SK-N-SH treated with all-trans-retinoic acid at 6 μM for 48 hours (cell line): ENCODE measurements at regions not wholly inside any gene's neighbourhood (a gene's known extent, or its start where the extent isn't known, plus 50 kb on each side); places are given as distances from the start of the nearest gene placed in this dataset.

Experiments used
- ARNTL ChIP-seq: fragments of 450-650 bp; formaldehyde crosslinking; IDR thresholded peaks from 2 replicates; pipeline ENCODE4 v1.5.0; 2020; ENCODE audit warnings: low read depth, mild to moderate bottlenecking, moderate library complexity, borderline replicate concordance
- ISL1 ChIP-seq: fragments of 250-450 bp; sonication (Bioruptor Pico); IDR thresholded peaks from 2 replicates; pipeline ENCODE4 v2.1.2; 2022; ENCODE audit warnings: mild to moderate bottlenecking, moderate library complexity
- TCF4 ChIP-seq: fragments of 250-450 bp; sonication (Bioruptor Pico); IDR thresholded peaks from 2 replicates; pipeline ENCODE4 v1.8.0; 2021; ENCODE audit warnings: mild to moderate bottlenecking, moderate library complexity, borderline replicate concordance
- TOX ChIP-seq: fragments of 250-450 bp; sonication (Bioruptor Pico); IDR thresholded peaks from 2 replicates; pipeline ENCODE4 v1.8.0; 2021; ENCODE audit warnings: mild to moderate bottlenecking, moderate library complexity, borderline replicate concordance
- ZC3H10 ChIP-seq: fragments of 250-450 bp; sonication (Bioruptor Pico); IDR thresholded peaks from 2 replicates; pipeline ENCODE4 v1.5.1; 2021; ENCODE audit warnings: mild to moderate bottlenecking, moderate library complexity
- ZFP3 ChIP-seq: fragments of 250-450 bp; sonication (Bioruptor Pico); IDR thresholded peaks from 2 replicates; pipeline ENCODE4 v1.5.0; 2020; ENCODE audit warnings: mild to moderate bottlenecking, moderate library complexity
- ZFP30 ChIP-seq: fragments of 450-650 bp; formaldehyde crosslinking; IDR thresholded peaks from 2 replicates; pipeline ENCODE4 v1.5.0; 2022; ENCODE audit warnings: mild to moderate bottlenecking, moderate library complexity
- TF ChIP-seq, protein P1 (sequence below): fragments of 250-450 bp; sonication (Bioruptor Pico); IDR thresholded peaks from 2 replicates; pipeline ENCODE4 v1.8.0; 2021; ENCODE audit warnings: low read depth, mild to moderate bottlenecking, moderate library complexity, borderline replicate concordance
- TF ChIP-seq, protein P2 (sequence below): fragments of 250-450 bp; sonication (Bioruptor Pico); IDR thresholded peaks from 2 replicates; pipeline ENCODE4 v1.8.0; 2020; ENCODE audit warnings: mild to moderate bottlenecking, moderate library complexity, borderline replicate concordance

- TF ChIP-seq ZC3H10 (CRISPR knock-in tag) (no peak), ZFP30 (CRISPR knock-in tag) (no peak), ARNTL (CRISPR knock-in tag) (no peak), ISL1 (CRISPR knock-in tag) (no peak), TOX (no peak), TCF4 (CRISPR knock-in tag) (no peak), ZFP3 (CRISPR knock-in tag) (no peak)
- TF ChIP-seq, protein P1, sequence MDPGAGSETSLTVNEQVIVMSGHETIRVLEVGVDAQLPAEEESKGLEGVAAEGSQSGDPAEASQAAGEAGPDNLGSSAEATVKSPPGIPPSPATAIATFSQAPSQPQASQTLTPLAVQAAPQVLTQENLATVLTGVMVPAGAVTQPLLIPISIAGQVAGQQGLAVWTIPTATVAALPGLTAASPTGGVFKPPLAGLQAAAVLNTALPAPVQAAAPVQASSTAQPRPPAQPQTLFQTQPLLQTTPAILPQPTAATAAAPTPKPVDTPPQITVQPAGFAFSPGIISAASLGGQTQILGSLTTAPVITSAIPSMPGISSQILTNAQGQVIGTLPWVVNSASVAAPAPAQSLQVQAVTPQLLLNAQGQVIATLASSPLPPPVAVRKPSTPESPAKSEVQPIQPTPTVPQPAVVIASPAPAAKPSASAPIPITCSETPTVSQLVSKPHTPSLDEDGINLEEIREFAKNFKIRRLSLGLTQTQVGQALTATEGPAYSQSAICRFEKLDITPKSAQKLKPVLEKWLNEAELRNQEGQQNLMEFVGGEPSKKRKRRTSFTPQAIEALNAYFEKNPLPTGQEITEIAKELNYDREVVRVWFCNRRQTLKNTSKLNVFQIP (CRISPR knock-in tag), result no peak
- TF ChIP-seq, protein P2, sequence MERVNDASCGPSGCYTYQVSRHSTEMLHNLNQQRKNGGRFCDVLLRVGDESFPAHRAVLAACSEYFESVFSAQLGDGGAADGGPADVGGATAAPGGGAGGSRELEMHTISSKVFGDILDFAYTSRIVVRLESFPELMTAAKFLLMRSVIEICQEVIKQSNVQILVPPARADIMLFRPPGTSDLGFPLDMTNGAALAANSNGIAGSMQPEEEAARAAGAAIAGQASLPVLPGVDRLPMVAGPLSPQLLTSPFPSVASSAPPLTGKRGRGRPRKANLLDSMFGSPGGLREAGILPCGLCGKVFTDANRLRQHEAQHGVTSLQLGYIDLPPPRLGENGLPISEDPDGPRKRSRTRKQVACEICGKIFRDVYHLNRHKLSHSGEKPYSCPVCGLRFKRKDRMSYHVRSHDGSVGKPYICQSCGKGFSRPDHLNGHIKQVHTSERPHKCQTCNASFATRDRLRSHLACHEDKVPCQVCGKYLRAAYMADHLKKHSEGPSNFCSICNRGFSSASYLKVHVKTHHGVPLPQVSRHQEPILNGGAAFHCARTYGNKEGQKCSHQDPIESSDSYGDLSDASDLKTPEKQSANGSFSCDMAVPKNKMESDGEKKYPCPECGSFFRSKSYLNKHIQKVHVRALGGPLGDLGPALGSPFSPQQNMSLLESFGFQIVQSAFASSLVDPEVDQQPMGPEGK (CRISPR knock-in tag), result no peak
Observed at GRCh38 chr3:23697416-23697815, 108.3 kb upstream of the UBE2E1 start.
